HUES48 (cell line): ENCODE measurements at regions not wholly inside any gene's neighbourhood (a gene's known extent, or its start where the extent isn't known, plus 50 kb on each side); places are given as distances from the start of the nearest gene placed in this dataset.
"Not testable (repeated sequence)": the region's sequence is repeated elsewhere in the genome, so short reads cannot be mapped to it uniquely, and the experiment has no call there.

Experiments
- H3K27ac ChIP-seq: one replicate; pipeline ENCODE4 v1.7.0; 2013; ENCODE audit warnings: low read depth, low read length, inconsistent platforms
- H3K27me3 ChIP-seq: 2 replicates; pipeline ENCODE4 v1.6.1; 2013; ENCODE audit warnings: mild to moderate bottlenecking, low read length; ENCODE audit not compliant: control insufficient read depth, insufficient read depth
- H3K36me3 ChIP-seq: 2 replicates; pipeline ENCODE4 v1.6.1; 2013; ENCODE audit warnings: low read length; ENCODE audit not compliant: control insufficient read depth, insufficient read depth
- H3K4me1 ChIP-seq: 2 replicates; pipeline ENCODE4 v1.6.1; 2013; ENCODE audit warnings: mild to moderate bottlenecking, low read length; ENCODE audit not compliant: control insufficient read depth, insufficient read depth
- H3K4me3 ChIP-seq: 2 replicates; pipeline ENCODE4 v1.5.1; 2013; ENCODE audit warnings: mild to moderate bottlenecking, low read depth, low read length
- H3K9ac ChIP-seq: 2 replicates; pipeline ENCODE4 v1.6.1; 2013; ENCODE audit warnings: mild to moderate bottlenecking, low read depth, low read length, moderate library complexity
- H3K9me3 ChIP-seq: 2 replicates; pipeline ENCODE4 v1.6.1; 2013; ENCODE audit warnings: low read length; ENCODE audit not compliant: control insufficient read depth, insufficient read depth

DNA sequence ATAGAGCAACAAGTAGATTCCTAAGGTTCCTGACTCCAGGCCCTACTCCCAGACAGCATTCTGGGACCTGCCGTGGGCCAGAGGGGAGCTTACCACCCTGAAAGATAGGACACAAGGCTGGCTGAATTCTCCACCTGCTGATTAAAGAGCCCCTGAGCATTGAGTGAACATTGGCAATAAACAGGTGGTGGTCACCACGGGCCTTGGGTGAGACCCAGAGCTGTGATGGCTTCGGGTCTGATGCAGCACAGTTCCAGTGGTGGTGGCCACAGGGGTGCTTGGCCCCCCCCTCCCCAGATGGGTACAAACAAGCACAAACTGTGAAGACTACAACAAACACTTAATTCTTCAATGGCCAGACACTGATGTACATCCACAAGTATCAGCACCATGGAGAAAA, 444.6 kb downstream of the GASK1B start:
- no peak overlapping the region for H3K27ac ChIP-seq
- H3K36me3 ChIP-seq, result no peaks in the 10 kb centered on the region
- H3K4me1 ChIP-seq, result no peaks in the 10 kb centered on the region
- no peak overlapping the region for H3K4me3 ChIP-seq
- no peaks in the 10 kb centered on the region for H3K9me3 ChIP-seq
- no peaks in the 10 kb centered on the region for H3K27me3 ChIP-seq
- no peak overlapping the region for H3K9ac ChIP-seq

DNA sequence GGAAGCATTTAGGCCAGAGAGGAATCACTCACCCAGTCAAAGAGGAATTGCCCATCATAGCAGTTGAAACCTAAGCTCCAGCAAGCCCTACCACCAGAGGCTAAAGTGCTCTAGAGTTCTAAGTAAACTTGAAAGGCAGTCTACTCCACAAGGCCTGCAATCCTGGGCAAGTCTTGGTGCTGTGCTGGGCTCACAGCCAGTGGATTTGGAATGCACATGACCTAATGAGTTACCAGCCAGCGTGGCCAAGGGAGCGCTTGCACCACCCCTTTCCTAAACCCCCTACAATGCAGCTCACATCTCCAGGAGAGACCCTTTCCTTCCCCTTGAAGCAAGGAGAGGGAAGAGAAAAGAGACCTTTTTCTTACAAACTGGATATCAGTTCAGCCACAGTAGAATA, 445.7 kb downstream of the GASK1B start:
- Histone ChIP-seq H3K9me3 (no peaks in the 10 kb centered on the region), H3K27me3 (no peaks in the 10 kb centered on the region), H3K4me1 (no peaks in the 10 kb centered on the region), H3K9ac (no peak overlapping the region), H3K36me3 (no peaks in the 10 kb centered on the region), H3K27ac (no peak overlapping the region), H3K4me3 (no peak overlapping the region)

DNA sequence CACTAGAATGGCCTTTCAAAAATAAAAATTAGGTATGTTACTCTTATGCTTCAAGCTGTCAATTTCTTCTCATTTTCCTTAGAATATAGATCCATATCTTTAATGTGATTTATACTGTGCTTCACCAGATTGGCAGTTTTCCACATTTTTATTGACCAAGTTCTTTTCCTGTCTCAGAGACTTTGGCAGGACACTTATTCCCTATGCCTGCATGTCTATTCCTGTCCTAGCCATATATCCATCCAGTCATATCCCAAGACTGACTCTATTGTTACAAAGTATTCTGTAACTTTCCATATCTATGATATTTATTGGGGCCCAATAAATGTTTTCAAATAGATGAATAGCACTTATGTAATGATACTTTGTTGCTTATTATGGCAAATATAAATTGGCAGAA, 450.7 kb downstream of the GASK1B start:
- Histone ChIP-seq H3K4me1 (no peaks in the 10 kb centered on the region), H3K4me3 (no peak overlapping the region), H3K27me3 (no peaks in the 10 kb centered on the region), H3K9ac (no peak overlapping the region), H3K27ac (no peak overlapping the region), H3K9me3 (no peaks in the 10 kb centered on the region), H3K36me3 (no peaks in the 10 kb centered on the region)

DNA sequence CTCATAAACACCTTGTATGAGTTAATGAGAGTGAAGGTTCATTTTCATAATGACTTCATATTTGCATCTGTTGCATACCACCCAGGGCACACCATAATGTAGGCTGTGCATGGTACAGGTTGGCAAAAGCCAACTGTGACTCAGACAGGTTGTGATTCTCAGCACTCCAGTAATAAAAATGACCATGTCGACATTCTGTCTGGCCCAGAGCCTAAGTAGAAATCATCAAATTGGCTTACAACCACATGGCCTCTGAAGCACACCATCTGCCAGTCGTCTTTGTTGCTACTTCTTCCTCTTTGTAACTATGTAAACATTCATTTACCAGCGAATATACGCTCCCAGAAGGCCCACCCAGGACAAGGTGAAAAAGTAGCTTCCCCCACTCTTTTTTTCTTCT, 459.5 kb downstream of the GASK1B start:
- Histone ChIP-seq H3K27ac (no peak overlapping the region), H3K4me1 (no peaks in the 10 kb centered on the region), H3K36me3 (no peaks in the 10 kb centered on the region), H3K4me3 (no peak overlapping the region), H3K9me3 (no peaks in the 10 kb centered on the region), H3K27me3 (no peaks in the 10 kb centered on the region), H3K9ac (no peak overlapping the region)

DNA sequence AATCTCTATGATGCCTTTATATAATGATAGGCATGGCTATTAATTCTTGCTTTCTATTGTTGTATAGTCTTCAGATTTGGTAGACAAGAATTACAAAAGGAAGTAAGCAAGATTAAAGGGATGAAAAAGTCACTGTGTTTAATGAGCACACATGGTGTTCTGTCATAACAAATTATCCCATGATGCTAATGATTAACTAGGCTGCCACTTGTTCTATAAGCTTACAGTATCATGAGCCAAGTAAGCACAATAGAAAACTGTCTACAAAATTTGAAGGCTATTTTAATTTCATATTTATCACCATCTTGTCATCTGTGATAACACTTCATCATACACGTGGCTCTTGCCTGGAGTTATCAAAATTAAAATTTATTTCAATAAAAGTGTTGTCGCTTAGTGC, 466.7 kb downstream of the GASK1B start:
- Histone ChIP-seq H3K4me3 (no peak overlapping the region), H3K27ac (no peak overlapping the region), H3K9ac (no peak overlapping the region), H3K4me1 (no peaks in the 10 kb centered on the region), H3K9me3 (no peaks in the 10 kb centered on the region), H3K27me3 (no peaks in the 10 kb centered on the region), H3K36me3 (no peaks in the 10 kb centered on the region)

DNA sequence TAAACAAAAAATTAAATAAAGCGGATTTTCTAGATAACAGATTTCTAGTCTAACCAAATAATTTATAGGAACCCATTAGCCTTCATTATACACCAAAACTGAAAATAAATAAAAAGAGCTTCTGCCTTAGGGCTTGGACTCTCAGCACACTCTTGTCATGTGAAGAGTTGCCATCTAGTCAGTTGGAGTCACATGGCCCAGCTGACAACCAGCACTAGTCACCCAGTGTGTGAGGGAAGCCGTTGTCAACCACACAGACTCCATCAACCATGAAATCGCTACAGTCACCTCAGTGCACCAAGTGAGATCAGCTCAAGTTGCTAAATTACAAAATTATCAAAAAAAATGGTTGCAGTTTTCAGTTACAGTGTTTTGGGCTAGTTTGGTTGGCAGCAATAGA, 470.0 kb downstream of the GASK1B start:
- Histone ChIP-seq H3K27ac (no peak overlapping the region), H3K4me1 (no peaks in the 10 kb centered on the region), H3K9me3 (no peaks in the 10 kb centered on the region), H3K9ac (no peak overlapping the region), H3K27me3 (no peaks in the 10 kb centered on the region), H3K4me3 (no peak overlapping the region), H3K36me3 (no peaks in the 10 kb centered on the region)

DNA sequence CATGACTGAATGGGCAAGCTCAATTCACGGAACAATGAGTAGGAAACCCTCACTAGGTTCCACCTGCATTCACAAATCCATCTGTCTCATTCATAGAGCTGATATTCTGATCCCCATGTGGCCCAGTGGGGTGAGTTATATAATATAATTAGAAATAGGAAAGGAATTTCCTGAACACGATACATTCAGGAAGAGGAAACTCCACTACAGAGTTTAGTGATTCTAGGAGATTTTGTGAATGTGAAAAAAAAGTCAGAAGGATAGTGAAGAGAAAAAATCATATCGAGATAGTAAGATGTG, 471.2 kb downstream of the GASK1B start:
- H3K4me1 ChIP-seq, result no peaks in the 10 kb centered on the region
- no peaks in the 10 kb centered on the region for H3K36me3 ChIP-seq
- no peaks in the 10 kb centered on the region for H3K9me3 ChIP-seq
- no peaks in the 10 kb centered on the region for H3K27me3 ChIP-seq
- H3K4me3 ChIP-seq, result no peak overlapping the region
- H3K27ac ChIP-seq, result no peak overlapping the region
- no peak overlapping the region for H3K9ac ChIP-seq

DNA sequence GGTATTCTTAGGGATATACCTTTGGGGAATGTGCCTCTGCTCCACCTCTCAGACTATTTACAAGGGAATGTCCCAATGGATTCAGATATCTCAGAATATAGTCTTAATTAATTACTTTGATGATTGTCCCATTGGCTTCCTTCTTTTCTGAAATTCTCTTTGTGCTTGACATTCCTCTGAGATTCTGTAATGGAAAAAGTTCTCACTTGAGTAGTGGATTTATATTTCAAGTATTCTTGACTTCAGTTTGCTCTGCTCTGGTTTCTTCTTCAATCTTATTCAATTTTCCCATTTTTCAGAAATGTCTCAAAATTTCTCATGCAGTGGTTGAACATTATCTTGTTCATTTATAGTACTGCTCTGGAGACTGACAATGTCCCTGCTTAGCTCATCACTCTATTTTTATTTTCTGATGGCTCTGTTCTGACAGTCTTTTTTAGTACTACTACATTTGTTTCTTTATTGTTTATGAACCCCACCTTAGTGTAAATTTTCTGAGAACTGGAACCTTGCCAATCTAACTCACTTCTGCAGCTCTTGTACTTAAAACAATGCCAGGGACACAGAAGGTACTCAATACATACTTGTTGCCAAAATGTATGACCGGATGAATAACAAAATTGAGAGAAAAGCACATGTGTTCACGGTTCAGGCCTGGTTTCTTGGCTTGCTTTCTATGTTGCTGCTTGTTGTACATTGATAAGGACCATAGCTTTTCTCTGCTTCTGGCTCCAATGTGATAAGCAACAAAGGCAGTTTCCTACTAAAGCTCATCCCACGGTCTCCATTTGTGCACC, 471.7 kb downstream of the GASK1B start:
- H3K27me3 ChIP-seq, result no peaks in the 10 kb centered on the region
- no peaks in the 10 kb centered on the region for H3K9me3 ChIP-seq

DNA sequence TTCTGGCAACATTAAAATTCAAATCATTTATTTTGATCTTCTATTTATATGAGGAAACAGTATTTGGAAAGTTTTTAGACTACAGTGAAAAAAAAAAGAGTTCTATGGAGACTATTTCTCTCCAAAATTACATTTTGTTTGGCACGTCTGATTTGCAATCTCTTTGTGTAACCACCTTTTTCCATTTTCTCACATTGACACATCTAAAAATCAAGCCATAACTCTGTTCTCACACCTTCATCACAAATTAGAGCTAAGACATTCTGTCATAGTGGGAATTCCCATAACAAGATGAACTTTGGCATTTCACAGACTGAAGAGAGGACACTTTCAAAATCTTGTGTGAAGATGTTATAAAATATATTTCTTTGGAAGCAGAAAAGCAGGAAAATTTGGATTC, 468.9 kb downstream of the GRIA2 start:
- Histone ChIP-seq H3K9me3 (peaks cover 4% of the 10 kb centered on the region; the same call in 1 of the 2 replicates), H3K4me1 (no peaks in the 10 kb centered on the region), H3K27me3 (no peaks in the 10 kb centered on the region), H3K36me3 (no peaks in the 10 kb centered on the region), H3K4me3 (no peak overlapping the region), H3K27ac (no peak overlapping the region), H3K9ac (no peak overlapping the region)

More for the DNA sequence above, 471.7 kb downstream of the GASK1B start:
- Histone ChIP-seq H3K4me3 (no peak overlapping the region), H3K4me1 (no peaks in the 10 kb centered on the region), H3K36me3 (no peaks in the 10 kb centered on the region), H3K27ac (no peak overlapping the region), H3K9ac (no peak overlapping the region)

DNA sequence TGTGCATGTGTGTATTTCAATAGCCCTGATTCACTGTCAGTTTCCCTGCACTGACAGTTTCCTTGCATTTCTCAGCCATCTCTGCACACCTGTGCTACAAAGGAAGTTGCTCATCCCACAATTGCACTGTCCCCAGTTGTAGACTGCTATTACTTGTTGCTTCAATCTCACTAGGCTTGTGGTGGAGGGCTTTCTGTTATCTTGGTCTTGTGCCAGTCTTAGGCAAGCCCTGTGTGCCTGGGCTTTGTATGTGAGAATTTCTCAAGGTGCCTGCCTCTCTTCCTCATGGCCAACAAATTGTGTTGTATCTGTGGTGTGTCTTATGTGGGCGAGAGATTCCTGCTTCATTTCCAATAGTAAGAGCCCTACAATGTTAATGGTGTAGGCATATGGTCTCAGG, 467.4 kb downstream of the GRIA2 start:
- H3K27me3 ChIP-seq, result no peaks in the 10 kb centered on the region

DNA sequence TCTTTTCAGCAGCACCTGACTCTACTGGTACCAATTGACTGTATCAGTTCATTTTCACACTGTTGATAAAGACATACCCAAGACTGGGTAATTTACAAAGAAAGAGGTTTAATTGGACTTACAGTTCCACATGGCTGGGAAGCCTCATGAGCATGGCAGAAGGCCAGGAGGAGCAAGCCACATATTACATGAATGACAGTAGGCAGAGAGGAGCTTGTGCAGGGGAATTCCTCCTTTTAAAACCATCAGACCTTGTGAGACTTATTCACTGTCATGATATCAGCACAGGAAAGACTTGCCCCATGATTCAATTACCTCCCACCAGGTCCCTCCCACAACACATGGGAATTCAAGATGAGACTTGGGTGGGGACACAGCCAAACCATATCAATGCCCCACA, 458.8 kb downstream of the GRIA2 start:
- H3K9ac ChIP-seq, H3K4me1 ChIP-seq: not testable (repeated sequence)

More for the DNA sequence above, 467.4 kb downstream of the GRIA2 start:
- Histone ChIP-seq H3K27ac (no peak overlapping the region), H3K9ac (no peak overlapping the region), H3K9me3 (peaks cover 4% of the 10 kb centered on the region; the same call in 1 of the 2 replicates), H3K36me3 (no peaks in the 10 kb centered on the region), H3K4me3 (no peak overlapping the region), H3K4me1 (no peaks in the 10 kb centered on the region)

More for the DNA sequence above, 458.8 kb downstream of the GRIA2 start:
- not testable (repeated sequence) for H3K36me3 ChIP-seq, H3K4me3 ChIP-seq, H3K27ac ChIP-seq, H3K27me3 ChIP-seq, H3K9me3 ChIP-seq
